Putamen (tissue), 1 donor: ENCODE measurements at regions not wholly inside any gene's neighbourhood (a gene's known extent, or its start where the extent isn't known, plus 50 kb on each side); places are given as distances from the start of the nearest gene placed in this dataset.

Source experiments
- DNase-seq: peaks from one replicate; pipeline ENCODE4 v3.0.0-alpha.2; 2016; ENCODE audit warnings: low spot score

DNA sequence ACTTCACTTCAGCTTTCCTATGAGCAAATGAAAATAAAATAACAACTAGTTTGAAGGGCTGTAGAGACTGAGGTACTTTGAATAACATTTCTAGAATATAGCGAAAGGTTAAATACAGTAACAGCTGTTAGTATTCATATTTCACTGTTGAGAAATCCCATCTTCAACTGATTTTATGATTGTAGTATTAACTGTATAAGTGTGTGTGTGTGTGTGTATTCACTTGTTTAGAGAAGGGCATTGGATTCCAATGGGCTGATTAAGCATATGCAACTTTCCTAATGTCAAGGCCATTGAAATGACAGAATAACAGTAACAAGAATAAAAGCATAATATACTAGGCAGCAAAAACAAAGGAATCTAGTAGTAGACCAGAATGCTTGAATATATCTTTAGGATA, 957.5 kb upstream of the EPHA7 start:
- DNase-seq = no peak

DNA sequence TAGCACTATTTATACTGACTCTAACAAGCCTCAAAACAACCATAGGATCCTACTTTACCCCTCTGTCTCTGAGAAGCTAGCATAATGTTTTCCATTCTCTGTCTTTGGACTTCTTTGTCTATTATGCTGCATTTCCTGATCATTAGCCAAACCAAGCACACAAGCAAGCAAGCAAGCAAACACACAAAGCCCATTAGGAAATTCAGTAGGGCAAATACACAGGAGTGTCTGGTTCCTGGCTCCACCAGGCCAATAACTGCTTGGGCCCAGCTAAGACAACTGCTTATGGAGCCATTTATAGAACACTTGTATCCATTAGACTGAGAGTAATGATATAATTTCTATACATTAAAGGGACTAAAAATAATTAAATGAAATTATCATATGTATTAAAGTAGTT, 952.9 kb upstream of the EPHA7 start:
- DNase-seq = peak; percentile 89

DNA sequence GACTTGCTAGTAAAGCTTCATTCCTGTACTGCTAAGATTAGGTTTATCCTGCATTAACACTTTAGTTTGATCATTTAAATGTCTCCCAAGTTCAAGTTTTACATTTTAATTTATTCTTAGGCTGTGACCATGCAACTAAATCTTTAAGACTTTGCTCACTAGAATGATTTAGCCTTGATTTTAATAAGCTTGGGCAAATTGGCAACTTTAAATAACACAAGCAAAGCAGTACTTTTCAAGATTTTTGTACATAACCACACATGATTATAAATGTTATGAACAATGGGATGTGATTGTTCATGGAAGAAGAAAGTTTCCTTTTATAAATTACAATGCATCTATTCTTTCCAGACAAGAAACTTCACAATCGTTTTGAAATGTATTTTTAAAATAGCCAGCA, 948.0 kb upstream of the EPHA7 start:
- peak; percentile 41 for DNase-seq

DNA sequence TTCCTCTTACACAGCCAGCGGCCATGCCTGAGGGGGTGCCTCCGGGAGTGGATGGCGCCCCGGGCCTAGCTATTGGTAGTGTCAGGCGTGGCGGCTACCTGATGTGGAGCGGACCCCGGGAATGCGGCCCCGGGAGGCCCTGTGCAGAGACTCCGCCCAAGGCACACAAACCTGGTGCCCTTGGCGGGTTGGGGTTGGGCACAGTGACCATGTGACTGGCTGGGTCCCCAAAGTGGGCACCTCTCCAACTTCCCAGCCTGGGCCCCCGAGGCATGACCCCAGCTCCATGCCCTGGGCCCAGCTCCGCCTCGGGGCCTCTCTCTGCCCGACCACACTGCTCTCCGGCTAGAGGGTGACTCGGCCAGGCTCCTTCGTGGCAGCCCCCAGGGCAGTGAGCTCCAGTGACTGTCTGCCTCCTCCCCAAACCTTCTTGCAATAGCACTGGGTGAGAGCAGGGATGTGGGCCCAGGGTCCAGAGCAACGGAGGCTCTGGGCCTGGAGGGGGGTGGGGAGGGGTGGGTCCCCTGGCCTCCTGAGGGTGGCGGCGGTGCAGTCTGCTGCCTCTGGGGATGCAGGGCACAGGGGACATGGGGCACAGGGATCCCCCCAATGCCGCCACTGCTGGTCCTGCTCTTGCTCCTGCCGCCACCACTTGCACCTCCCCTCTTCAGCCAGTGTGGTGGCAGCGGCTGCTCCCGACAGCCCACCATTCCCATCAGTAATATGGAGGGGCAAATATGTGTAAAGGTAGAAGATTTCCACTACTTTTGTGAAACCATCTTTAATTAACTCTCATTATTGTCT, 942.9 kb upstream of the EPHA7 start:
- no peak for DNase-seq

DNA sequence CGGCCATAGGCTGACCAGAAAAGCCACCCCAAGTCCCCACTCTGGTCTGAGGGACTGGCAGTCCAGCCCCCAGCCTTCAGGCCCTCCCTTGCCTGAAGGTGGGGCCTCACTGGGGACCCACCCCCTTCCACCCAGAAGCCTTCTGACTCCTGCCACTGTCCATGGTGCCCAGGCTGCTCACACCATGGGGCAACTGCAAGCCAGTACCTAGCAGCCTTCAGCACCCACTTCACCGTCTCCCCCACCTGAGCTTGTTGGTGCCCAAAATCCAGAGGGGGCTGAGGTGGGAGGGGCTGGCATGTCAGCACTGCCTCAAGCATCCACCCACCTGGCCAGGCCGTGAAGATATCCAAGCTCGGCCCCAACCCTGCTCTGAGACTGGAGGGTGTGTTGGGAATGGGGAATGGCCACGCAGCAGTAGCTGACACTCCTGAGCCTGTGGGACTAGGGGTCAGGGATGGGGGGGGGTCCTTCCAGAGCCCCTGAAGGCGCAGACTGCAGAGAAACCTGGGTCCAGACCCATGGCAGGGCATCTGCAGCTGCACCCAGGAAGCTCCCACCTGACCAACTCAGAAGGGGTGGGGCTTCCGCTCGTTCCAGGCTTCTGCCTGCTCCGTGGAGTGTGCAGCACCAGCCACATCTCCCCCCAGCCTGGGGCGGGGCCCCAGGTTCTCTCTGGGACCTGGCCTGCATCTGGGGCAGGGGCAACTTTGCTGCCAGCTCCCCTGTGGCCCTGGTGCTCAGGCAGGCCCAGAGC, 942.1 kb upstream of the EPHA7 start:
- DNase-seq = no peak

DNA sequence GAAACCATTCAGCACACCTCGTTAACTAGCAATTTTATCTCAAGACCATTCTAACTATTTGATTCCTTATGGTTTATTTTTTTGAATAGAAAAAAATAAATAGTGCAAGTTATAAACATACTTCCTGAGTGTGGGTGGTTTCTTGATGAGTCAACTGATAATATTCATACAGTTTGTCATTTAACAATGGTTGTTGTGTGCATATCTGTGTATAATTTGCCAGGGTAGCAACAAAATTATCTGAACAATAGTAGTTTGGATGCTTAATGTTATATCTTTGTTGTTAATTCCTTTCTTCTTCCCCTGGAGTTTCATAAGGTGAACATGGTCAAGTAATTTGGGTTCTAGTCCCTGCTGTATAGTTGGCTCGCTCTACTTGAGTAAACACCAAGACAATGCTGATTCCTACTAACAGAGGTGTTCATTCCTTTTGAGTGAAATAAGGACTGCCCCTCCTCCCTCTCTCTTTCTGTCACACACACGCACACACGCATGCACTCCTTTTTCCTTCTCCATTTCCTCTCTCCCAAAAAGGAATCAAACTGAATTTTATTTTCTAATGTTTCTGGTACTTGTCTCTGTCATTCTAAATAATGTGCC, 938.1 kb upstream of the EPHA7 start:
- DNase-seq = no peak

DNA sequence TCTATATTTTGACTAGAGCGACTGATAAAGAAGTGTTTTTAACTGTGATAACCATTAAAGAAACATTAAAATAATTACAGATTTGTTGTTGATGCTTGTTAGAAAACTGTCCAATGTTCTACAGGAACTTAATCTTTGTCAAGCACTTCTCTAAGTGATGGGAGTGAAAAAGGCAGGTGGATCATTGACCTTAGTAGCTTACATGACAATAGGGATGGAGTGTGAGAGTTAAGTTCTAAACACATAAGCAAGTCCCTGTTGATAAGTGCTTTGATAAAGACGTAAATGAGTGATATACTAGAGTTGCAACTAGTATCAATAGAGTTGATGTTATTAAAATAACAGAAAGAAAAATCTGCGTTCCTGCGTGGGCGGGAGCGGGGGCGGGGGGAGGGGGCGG, 931.5 kb upstream of the EPHA7 start:
- DNase-seq = no peak

DNA sequence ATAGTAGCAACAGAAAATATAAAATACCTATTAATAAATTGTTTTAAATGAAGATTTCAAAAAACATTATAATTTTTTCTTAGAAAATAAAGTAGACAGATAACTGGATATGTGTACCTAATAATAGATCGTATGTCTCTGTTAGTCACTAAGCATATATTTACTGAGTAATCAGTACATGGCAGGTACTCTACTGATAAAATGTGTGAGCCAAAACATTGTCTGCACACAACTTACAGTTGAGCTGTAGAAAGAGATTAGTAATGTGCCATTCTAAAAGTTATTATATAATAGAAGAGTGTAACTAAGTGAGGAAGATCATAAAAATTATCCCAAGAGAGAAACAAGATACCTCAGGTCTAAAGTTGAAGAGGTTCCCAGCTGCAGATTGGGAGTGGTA, 929.9 kb upstream of the EPHA7 start:
- DNase-seq = no peak

DNA sequence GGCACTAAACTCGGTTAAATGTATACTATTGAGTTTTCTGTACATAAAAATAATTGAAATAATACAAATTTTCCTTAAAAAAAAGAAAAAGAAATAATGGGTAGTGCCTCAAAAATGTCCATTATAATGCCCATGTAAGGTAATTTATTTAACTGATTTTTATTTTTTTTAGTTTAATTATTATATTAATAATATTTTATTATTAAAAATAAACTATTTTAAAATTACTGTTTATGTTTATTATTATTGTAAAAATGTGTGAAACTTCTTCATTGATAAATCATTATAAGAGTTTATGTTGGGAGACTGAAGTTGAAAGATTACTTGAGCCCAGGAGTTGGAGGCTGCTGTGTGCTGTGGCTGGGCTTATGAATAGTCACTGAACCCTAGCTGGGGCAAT, 925.5 kb upstream of the EPHA7 start:
- no peak for DNase-seq

DNA sequence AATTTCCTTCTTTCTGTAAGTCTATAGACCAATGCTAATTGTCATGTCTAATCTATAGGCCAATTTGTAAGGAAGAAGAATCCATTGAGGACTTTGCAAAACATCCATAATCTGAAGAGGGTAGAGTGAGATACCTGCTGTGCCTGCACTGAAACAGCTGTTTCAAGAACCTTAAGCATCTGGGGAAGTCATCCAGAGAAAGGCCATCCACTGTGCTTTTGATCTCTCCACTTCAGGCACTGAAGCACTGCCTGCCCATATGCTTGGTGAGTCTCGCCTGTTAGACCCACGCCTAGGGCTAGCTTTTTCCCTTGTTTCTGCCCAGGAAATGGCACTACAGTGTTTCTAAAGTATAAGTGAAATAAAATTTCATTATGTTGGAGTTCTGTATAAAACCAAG, 921.8 kb upstream of the EPHA7 start:
- no peak for DNase-seq

DNA sequence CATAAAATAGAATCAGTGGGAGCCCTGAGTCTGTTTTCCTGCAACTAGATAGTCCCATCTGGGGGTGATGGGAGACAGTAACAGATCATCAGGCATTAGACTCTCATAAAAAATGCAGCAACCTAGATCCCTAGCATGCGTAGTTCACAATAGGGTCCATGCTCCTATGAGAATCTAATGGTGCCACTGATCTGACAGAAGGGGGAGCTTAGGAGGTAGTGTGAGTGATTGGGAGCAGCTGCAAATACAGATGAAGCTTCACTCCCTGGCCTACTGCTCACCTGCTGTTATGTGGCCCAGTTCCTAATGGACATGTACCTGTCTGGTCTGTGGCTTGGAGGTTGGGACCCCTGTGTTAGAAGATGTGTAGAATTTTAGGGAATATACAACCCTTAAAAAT, 904.5 kb upstream of the EPHA7 start:
- DNase-seq = no peak

DNA sequence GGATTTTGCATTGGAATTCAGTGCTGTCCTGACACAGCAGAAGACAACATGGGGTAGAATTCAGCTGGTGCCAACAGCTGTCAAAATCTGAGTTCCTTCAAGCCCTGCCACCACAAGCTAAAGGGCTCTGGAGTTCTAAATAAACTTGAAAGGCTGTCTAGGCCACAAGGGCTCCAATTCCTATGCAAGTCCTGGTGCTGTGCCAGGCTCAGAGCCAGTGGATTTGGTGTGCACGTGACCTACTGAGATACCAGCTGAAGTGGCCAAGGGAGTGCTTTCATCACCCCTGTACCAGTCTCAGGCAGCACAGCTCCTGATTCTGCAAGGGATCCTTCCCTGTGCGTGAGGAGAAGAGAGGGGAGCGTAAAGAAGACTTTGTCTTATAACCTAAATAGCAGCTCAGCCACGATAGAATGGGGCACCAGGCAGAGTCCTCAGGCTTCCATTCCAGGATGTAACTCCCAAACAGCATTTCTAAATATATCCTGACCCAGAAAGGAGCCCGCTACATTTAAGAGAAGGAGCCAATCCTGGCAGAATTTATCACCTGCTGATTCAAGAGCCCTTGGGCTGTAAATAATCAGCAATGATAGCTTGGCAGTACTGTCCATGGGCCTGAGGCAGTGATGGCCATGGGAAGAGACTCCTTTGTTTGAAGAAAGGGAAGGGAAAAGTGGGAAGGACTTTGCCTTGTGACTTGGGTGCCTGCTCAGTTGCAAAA, 881.2 kb upstream of the EPHA7 start:
- no peak for DNase-seq

DNA sequence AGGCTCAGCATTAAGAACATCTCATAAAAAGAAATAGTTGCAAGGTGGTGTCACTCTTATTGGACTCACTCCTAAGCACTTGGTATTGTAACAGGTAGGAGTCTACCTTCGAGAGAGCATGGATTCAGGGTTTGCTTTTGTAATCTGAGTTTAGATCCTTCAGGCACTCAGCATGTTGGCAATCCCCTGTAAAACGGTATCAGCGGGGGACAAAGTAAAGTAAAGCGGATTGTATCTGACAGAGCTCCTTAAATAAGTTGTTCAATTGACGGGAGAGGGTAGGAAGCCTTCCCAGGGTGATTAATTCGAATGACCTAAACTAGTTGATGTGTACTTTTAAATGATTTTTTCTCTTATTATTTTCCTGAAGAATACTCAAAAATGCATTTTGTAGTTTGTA, 869.8 kb upstream of the EPHA7 start:
- no peak for DNase-seq

DNA sequence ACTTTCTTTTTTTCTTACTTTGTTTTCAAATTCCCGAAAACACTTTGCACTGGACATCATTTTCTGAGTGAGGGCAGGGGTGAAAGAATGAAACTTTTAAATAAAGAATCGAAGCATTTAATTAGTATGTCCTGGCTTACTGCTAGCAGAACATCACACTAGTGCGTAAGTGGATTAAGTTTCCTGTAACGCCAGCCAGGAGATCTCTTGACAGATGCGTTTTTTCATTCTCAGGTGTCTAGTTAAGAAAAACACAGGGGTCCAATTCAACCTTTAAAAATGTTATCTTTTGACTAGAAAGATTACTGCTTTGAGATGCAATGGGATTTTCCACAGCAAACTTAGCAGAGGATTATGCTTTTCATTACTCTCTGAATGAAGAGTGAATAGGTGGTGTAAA, 858.8 kb upstream of the EPHA7 start:
- DNase-seq = no peak

DNA sequence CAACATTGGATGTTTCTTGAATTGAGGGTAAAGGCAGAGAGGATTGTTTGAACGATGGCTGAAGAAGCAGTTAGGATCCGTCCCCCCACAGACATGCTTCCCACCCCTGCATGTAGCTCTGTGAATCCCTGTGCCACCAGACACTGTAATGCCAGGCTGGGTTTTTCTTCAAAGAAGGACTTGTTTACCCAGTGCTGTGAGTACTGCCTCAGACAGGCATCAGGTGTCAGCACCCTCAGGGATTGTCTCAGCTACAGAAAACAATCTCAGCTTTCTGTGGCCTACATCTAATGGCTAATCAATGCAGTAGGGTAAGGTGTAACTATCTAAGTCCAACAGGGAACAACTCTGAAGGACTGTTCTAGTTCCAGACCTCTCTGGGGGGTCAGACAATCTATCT, 853.0 kb upstream of the EPHA7 start:
- DNase-seq = no peak

DNA sequence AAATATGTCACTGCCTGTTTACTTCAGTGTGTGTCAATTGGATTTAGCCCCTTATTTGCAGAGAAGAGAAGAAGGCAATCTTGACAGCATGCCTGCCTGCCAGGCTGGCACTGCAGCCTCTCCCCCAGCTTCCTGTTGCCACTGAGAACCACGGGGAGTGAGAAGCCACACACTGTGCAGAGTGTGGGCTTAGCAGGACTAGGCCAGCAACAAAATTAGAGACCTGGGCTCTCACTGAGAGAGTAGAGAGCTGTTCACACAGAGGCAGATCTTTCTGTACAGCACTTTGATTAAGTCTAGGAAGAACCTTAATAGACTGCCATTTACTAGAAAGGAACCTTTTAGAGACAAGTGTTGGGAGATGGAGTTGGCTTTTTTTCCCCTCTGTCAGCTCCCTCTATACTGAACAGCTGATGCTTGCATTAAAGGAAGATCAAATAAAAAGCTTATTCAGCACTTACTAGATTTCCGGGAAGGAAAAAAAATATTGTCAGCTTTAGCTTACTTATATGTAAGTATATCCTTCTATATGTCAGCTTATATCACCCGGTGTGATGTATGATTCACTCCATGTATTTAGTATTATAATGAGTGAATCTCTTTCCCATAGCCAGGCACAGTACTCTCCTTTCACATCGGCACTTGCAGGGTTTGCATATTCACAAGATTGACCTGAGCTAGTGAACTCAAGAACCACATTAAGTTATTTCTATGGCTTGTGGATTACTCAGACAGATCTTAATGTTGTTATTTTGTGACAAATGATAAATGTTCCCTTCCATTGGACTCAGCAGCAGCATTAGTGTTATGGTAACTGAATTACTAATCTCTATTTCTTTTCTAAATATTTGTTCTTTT, 851.0 kb upstream of the EPHA7 start:
- no peak for DNase-seq

DNA sequence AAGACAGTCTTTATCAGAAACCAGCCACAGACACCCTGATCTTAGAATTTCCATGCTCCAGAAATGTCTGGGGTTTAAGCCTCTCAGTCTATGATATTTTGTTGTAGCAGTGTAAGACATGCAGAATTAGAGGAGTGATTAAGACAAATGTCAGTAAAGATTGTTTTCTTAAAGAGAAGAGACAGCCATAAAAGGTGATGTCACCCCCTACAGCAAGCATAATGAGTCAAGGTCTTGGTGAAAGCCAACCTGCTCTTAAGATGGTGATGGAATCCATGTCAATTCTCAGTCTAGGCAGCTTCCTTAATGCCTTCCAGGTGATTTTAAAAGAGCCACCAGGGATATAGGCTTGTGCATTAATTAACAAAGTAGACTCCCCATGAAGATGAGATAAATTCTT, 849.9 kb upstream of the EPHA7 start:
- DNase-seq = no peak

DNA sequence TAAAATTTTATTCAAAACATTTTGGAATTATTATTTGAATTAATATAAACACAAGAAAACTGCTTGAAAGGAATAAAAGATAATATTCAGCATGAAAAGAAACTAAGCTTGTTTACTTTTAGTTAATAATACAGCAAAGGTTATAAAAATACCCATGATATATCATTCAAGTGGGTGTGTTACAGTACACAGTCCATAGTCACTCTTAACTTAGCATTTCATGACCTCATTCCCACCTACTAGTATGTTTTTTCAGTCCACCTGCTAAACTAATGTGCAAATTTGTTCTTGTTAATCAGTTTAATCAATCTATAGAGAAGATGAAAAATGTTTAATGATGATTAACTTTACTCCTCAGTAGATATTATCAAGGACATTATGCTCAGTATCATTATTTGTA, 841.4 kb upstream of the EPHA7 start:
- no peak for DNase-seq

DNA sequence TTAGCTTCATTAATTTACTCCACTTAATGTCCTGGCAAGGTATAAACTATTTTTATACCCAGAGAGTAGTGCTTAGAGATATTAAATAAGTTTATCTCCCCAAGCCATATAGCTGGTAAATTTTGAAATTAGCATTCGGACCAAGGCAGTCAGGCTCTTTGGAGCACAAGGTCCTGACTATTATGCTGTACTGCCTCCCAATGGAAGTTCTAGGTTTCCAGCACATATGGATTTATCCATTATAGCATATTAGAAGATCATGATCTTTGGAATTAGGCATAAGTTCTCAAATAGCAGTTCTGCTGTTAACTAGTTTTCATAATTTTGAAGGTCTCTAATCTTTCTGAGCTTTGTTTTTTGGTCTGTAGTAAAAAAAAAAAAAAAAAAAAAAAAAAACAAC, 835.3 kb upstream of the EPHA7 start:
- peak; percentile 12 for DNase-seq

DNA sequence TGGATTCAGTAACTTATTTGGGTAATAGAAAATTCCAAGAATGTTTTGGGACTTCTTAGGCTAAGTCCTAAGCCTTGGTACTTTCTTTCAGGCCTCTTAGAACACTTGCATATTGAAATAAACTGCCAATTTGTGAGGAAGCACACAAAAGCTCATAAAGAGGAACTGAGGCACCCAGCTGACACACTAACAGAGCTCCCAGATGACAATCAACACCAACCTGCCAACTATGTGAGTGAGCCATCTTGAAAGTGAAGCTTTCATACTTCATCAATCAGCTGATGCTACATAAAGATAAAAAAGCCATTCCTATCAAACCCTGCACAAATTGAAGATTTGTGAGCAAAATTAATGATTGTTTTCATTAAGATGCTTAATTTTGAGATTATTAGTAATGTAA, 832.5 kb upstream of the EPHA7 start:
- DNase-seq = no peak

DNA sequence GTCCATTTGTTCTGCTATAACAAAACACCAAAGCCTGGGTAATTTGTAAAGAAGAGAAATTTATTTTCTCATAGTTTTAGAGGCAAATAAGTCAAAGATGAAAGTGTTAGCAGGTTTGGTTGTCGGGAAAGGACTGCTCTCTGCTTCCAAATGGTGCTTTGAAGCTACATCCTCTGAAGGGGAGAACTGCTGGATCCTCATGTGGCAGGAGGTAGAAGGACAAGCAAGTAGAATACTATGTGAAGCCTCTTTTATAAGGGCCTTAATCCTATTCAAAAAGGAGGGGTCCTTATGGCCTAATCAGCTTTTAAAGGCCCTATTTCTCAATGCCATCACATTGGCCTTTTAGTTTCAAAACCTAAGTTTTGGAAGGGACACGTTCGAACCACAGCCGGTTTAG, 826.0 kb upstream of the EPHA7 start:
- DNase-seq = no peak

DNA sequence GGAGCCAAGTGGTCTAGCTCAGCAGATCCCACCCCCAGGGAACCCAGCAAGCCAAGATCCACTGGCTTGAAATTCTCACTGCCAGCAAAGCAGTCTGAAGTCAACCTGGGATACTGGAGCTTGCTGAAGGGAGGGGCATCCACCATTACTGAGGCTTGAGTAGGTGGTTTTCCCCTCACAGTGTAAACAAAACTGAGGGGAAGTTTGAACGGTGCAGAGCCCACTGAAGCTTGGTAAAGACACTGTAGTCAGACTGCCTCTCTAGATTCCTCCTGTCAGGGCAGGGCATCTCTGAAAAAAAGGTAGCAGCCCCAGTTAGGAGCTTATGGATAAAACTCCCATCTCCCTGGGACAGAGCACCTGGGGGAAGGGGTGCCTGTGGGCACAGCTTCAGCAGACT, 819.5 kb upstream of the EPHA7 start:
- no peak for DNase-seq
